Retinal pigment epithelial cell (primary cell): ENCODE measurements at regions not wholly inside any gene's neighbourhood (a gene's known extent, or its start where the extent isn't known, plus 50 kb on each side); places are given as distances from the start of the nearest gene placed in this dataset.

Source experiments
- DNase-seq: peaks from one replicate; pipeline ENCODE4 v3.0.0-alpha.2; 2010; ENCODE audit warnings: low read depth
- H3K4me3 ChIP-seq: 2 replicates; pipeline ENCODE4 v1.5.1; 2011; ENCODE audit warnings: mild to moderate bottlenecking, low read length, control low read depth, moderate library complexity
- TF ChIP-seq, protein P1 (sequence below): conservative IDR thresholded peaks from 2 replicates; pipeline ENCODE4 v1.5.1; 2011; ENCODE audit warnings: low read depth, low read length, control low read depth, inconsistent platforms

DNA sequence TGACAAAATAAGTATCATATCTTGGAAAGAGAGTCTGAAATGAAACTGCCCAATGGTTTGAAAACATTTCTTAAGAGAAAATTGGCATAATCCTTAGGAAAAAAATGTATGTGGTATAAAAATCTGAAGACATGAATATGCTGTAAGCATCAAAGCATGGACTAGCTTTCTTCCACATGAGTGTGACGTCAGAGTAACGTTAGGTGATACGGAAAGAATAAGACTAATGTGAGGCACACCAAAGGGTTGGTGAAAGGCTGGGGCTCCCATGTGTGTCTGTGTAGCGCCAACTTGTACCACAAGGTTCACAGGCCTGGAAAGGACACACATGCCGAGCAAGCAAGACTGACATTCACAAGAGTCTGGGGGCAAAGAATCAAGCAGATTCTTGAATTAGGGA lies 238.1 kb upstream of the GLI3 start:
- TF ChIP-seq, protein P1, sequence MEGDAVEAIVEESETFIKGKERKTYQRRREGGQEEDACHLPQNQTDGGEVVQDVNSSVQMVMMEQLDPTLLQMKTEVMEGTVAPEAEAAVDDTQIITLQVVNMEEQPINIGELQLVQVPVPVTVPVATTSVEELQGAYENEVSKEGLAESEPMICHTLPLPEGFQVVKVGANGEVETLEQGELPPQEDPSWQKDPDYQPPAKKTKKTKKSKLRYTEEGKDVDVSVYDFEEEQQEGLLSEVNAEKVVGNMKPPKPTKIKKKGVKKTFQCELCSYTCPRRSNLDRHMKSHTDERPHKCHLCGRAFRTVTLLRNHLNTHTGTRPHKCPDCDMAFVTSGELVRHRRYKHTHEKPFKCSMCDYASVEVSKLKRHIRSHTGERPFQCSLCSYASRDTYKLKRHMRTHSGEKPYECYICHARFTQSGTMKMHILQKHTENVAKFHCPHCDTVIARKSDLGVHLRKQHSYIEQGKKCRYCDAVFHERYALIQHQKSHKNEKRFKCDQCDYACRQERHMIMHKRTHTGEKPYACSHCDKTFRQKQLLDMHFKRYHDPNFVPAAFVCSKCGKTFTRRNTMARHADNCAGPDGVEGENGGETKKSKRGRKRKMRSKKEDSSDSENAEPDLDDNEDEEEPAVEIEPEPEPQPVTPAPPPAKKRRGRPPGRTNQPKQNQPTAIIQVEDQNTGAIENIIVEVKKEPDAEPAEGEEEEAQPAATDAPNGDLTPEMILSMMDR = no peak
- DNase-seq = no peak
- H3K4me3 ChIP-seq = no peak overlapping the region

DNA sequence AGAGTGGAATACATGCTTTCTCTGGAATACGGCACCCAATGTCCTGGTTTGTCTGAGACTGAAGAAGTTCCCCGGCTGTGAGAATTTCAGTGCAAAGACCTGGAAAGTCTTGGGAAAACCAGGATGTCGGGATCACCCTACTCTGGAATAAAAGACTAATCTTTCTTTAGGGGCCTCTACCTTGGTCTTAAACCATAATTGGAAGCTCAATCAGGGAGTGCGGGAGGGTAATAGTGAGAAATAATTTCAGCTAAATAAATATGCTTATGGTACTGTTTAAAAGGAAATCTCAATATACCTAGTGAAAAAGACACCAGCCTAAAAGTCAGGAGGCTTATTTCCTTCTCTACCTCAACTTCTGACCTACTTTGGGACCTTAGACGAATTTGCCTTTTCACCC lies 236.1 kb upstream of the GLI3 start:
- no peak overlapping the region for H3K4me3 ChIP-seq
- DNase-seq = no peak
- TF ChIP-seq, protein P1 = no peak

DNA sequence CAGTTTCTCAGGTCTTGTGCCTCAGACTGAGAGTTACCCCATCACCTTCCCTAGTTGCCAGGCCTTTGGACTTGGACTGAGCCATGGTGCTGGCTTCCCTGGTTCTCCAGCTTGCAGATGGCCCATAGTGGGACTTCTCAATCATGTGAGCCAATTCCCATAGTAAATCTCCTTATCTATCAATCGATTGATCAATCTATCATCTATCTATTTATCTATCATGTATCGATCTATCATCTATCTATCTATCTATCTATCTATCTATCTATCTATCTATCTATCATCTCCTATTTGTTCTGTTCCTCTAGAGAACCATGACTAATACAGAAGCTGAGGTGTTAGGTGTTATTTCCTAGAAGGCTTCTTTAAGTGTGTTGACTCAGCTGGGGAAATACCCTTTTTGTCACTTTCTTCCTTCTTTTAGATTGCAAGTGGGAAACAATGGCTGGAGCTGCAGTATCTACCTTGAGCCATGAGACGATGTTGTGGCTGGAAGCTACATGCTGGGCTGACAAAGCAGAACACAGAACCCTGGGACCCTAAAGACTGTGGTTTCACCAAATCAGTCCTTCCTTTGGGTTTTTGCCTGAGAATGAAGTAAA lies 234.7 kb upstream of the GLI3 start:
- no peak overlapping the region for H3K4me3 ChIP-seq
- no peak for DNase-seq
- TF ChIP-seq, protein P1 = no peak

DNA sequence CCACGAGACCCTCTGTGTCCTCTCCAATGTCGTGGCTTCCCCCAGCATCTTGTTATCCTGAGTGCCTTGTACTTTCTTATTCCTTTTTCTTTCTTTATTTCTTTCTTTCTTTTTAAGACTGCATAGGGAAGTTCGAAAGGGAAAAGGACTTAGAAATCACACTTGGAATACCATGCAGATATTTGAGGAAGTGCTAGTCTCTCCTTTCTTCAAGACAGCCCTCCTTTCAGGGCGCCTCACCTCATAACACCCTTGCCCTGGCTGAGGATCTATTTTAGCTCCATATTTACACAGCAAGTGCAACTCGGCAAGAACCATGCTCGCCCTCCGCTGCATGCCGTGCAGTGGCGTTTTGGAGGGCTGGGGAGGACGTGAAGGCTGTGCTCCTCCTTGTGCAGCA lies 232.3 kb upstream of the GLI3 start:
- TF ChIP-seq, protein P1 = no peak
- no peak overlapping the region for H3K4me3 ChIP-seq

DNA sequence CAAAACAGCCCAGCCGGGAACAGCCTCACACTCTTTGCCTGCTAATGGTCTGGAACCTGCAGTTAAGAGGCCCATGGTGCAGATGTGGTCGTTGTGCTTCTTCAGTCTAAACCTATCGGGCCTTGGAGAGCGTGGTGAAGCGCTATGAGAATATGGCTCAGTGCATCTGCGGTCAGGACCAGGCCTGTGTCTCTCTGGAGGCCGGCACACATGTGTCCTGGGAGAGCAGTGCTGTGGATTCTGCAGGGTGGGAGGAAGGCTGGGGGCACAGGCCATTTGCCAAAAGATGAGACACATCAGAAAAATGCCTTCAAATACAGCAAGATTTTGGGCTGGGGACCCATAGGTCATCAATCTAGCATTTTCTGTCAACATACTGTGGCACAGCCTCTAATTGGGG lies 231.5 kb upstream of the GLI3 start:
- no peak for DNase-seq
- TF ChIP-seq, protein P1 = no peak
- no peak overlapping the region for H3K4me3 ChIP-seq

More for the DNA sequence above, 232.3 kb upstream of the GLI3 start:
- DNase-seq = no peak

DNA sequence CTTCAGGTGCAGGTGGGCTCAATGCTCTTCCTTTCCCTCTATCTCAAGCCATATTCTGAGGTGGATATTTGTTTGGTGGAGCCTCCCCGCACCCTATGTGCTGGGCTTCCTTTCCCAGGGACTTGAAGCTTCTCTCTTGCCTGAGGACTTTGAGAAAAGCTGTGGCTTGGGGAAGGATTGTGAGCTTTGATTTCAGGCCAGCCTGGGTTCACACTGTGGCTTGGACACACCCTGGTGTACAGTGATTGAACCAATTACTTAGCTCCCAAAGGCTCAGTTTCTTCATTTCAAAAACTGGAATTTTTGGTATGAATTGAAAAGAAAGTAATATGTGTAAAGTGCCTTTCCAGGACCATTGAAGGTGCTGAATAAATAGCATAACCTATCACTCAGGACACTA lies 224.5 kb upstream of the GLI3 start:
- no peak for DNase-seq
- H3K4me3 ChIP-seq = no peak overlapping the region
- TF ChIP-seq, protein P1 = no peak

DNA sequence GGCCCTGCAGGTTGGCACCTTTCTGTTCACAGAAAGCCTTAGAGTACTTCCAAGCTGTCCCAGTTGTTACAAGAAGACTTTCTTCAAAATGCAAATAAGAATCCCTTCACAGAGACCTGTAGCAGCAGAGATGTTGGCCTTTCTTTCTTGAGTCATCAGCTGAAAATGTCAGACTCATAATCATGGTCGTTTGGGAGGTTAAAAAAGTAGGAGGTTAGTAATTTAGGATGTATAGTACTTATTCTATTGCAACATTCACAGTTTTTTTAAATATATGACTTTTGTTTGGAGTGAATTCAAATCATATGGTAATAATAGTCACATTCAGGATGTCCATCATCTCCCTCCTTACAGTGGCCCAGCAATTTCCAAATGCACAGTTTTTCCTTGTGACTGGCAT lies 223.9 kb upstream of the GLI3 start:
- no peak for DNase-seq
- H3K4me3 ChIP-seq = no peak overlapping the region
- TF ChIP-seq, protein P1 = no peak
